IPS-NIHi11 (cell line): ENCODE measurements at regions not wholly inside any gene's neighbourhood (a gene's known extent, or its start where the extent isn't known, plus 50 kb on each side); places are given as distances from the start of the nearest gene placed in this dataset.

Source experiments
- DNase-seq: peaks from one replicate; pipeline ENCODE4 v3.0.0; 2012; ENCODE audit warnings: mixed read lengths, low spot score

DNA sequence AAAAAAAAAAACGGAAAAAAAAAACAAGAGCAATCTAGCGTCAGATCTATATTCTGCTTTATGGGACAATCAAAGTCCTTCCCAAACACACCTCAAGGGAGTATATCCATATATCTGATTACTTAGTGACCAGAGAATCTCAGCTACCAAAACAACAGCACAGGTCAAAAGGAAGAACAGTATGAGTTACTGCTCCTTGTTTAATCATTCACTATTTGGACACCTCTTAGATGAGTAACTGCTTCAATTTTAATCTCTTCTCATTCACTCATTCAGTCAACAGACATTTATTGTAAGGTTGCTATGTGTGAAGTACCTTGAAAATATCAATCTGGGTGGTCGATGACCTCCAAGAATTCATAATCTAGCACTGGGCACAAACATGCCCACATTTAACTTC, 193.2 kb downstream of the IRS2 start:
- DNase-seq, result no peak

DNA sequence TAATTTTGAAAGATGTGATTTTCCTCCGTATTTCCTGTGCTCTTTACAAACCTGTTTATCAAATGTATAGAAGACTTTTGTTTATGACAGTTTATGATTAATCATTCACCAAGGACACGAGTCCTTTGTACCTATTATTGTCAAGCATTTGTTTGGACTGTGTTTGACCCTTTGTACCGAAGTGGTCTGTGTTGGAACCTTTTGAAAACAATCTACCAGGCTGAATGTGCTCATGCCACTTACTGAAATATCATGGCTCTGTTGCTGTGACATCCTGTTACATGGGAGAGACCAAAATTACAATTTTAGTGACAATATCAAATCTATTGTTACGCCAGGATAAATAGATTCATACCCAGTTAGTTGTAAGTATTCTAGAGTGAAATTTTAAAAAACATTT, 193.6 kb downstream of the IRS2 start:
- no peak for DNase-seq

DNA sequence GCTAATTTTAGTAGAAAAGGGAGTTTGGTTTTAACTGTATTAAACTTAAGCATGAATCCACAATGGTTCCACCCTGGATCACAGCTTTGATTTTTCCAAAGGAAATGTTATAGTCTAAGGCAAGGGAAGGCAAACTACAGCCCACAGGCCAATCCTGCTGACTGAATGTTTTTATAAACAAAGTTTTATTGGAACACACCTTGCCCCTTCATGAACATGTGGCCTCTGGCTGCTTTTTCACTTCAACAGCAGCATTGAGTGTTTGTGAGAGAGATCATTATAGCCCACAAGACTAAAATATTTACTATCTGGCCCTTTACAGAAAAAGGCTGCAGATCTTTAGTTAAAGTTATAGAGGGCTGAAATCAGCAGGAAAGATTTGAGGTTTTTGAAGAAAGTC, 198.7 kb downstream of the IRS2 start:
- no peak for DNase-seq

DNA sequence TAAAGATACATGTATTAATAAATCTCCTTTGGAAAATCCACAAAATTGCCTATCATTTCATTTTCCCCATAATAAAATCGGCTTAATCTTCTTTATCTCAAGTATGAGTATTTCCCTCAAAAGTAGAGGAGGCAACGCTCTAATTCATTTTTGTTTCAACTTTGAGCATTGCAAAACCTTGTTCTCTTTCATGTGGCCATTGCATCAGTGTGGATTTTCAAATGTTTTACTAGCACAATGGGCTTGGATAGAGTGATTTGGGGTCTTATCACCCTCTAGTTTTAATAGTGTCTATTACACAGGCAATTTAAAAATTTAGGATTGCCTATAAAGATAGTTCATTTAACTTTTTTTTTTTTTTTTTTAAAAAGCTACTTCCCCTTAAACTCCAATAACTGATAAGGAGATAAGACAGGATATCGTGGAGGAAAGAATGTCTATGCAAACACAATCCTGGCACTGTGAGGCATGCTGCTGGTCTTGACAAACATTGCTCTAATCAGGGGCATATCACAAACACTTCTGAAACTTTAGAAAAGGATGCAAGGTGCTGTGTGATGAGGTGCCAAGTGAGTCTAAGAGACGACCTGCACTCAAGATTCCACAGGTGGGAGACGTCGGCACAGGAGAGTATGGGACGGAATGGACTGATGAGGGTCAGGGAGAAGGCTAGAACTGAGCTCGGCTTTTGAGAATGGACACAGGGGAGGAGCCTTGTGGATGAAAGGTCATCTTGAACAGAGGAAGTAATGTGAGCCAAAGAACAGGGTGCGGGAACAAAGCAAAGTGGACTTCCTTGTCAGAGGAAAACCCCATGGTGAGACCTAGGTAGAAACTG, 199.7 kb downstream of the IRS2 start:
- no peak for DNase-seq

DNA sequence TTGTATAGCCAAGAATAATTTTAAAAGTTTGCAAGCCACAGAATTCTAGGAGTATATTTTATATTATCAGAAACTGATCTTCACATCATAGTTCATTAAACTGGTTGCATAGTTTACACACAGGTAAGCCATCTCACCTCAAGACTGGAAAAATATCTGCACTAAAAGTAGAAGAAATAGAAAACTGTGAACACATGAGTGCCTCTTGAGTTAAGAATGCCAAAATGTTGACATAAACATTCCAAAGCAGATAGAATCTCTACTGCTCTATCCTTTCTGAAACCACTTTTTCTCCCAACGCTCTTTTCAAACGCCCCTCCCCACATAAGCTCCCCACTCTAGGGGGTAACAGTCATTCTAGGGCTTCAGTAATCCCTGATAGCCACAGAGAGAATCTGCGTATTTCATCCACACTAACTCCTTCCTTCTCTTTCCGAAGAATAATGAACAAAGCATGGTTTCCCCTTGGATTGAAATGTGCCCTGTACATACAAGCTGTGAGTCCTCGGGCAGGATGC, 201.5 kb downstream of the IRS2 start:
- no peak for DNase-seq

DNA sequence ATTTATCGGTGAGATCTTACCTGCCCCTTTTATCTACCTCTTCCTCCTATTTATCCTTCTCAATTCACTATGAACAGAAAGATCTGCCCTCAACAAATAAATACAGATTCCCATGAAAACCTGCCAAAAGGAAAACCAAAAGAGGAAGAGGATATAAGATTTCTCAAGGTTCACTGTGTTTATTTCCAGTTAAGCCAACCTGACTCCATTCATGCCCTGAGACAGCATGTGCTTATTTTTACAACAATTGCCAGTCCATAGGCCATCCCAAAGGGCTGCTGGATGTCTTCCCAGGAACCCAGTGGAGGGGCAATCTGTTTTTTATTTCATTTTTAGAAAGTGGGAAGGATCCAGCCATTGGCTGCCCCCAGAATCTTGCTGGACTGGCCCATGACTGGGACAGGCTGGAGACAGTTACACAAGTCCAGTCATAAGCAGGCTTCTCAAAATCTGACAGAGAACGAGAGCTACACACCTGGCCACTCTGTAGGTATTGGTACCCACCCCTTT, 209.1 kb downstream of the IRS2 start:
- no peak for DNase-seq

DNA sequence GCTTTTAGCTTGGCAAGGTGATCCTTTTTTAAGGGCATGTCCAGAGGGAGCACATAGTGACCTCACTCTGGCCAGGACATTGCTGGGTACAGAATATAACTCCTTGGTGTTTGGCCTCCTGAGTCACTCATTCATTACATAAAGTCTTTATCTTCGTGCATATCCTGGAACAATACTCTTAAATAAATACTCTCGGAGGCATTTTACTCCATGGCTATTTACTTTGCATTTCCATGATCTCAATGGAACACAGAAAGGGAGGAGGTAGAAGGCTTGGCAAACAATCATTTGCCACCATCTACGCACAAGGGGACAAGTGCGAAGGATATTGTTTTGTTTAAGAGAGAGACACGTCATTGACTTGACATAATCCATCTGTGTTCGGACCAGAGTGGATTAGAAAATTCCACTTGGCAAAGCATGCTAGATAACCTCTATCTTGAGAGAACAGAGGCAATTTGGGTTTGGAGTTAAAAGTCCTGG, 210.0 kb downstream of the IRS2 start:
- no peak for DNase-seq

DNA sequence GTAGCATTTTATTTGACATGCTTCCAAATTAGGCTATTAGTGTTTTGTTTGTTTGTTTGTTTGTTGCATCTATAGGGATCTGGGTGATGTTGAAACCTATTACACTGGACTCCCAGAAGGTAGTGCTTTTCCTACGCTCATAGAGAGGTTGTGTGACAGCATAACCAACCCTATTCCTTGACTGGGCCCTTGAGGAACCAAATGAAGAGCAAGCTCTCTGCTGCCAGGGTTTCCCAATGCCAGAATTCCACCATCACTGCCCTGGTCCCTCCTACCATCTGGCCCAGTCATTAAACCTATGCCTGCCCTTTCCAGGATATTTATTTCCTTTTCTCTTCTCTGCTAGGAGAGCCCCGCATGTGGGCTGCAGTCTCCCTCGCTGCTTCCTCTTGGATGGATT, 210.6 kb downstream of the IRS2 start:
- DNase-seq, result no peak

DNA sequence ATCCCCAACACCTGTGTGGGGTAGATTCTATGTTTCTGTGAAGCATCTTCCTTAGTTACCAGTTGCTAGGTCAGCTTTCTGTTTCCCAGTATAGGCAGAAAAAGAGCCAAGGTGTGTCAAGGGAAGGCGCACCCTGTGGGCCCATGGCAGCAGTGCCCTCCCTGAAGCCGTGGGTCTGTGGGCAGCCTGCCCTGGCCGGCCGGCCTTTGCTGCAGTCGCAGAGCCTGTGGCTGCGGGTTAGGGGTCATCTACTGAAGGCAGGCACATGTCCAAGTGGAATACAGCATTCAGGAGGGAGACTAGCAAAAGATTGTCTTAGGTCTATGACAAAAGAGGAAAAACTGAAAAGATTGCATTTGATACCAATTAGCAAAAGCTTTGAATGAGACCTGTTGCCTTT, 214.0 kb downstream of the IRS2 start:
- no peak for DNase-seq

DNA sequence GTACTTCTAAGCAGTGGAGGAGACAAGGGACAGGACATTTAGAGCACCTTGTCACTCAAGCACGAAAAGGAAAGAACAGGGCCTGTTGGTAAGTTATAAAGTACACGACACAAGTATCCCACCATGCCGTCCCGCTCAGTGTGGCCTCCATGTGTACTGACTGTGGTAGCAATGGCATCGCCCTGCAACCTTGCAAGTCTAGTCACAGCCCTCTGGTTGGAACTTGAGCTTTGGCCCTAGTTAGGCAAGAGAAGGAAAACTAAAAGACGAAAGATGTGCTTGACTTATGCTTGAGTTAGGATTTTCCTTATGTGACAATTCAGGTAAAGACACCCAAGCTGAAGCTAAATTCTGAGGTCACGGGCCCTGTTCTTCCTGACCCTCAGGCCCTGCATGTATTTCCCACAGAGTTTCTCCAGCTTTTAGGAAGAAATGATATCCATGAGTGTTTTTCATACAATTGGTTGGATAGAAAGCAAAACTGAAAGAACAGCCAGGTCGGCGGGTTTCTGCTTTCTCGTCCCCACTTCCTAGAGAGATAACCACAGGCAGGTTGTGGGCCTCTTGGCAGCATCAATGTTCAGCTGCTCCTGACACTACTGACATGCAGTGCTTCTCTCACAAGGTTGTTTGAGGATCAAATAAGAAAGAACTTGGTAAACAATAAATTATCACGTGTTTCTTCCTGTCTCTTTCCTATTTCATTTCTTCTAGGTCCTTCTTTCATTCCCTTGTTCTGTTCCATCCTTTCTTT, 216.2 kb downstream of the IRS2 start:
- DNase-seq, result no peak

DNA sequence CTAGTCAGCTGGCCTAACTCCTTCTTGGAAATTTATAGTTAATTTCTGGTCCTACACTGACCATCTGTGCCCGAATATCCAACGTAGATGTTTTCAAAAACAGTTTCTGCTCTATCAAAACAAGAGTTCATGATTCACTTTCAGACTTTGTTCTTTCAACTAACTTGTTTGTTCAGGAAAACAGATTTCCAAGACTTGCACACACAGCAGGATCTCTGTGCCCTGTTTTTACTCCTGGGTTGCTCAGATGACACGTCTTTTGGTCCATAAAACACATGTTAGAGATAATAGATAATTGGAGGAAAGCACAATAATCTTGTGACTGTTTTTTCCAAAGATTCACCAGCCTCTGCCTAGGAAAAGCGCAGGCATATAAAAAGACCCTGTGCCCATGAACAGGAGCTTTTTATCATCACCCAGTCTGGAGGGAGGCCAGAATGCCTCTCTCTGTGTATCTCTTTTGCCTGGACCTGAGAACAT, 218.0 kb downstream of the IRS2 start:
- no peak for DNase-seq

DNA sequence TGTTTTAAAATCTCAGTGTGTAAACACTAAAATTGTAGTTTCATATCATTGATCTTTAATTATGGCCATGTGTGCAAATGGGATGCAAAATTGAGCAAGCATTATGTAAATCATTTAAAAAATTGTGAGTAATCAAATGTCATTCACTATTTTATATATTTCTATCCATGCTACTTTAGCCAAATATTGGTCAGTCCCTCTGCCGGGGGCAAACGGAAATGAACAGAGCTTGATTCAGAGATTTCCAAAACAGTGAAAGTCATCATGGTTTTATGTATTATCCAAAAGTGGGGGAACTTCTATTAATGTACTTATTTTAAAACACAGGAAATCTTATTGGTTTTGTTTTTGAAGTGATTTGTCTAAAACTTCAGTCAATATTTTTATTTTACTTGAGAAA, 219.1 kb downstream of the IRS2 start:
- DNase-seq, result no peak

DNA sequence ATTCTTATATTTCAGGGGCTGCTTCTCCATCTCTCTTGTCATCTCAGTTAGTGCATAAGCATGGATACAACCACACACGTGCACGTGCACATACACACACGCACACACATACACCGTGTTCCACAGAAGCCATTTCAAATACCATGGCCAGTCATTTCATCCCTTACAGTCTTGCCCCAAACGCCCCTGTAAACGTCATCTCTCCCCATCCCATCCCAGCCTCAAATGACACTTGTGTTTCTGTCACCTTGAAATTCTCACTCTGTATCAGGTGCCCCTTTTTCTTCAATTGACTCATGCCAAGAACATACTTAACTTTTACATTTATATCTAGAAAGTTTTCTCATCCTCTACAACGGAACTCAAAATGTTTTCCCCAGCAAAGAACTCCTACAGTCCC, 220.5 kb downstream of the IRS2 start:
- DNase-seq, result no peak

DNA sequence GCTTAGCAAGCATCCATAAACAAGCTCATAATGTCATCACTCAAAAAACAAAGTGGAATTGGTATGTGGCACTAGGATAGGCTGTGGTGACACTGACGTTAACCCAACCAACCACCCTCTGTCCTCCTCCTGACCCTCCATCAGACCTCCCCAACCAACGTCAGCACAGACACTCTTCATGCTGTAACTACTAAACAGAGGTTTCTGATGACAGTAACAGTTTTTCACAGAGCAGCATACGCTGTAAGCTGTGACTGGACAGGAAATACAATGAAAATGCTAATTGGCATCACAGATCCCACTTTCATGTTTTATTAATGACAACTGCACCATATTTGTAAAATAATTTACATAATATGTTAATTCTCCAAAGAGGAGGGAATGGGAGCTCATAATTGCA, 238.0 kb downstream of the IRS2 start:
- no peak for DNase-seq

DNA sequence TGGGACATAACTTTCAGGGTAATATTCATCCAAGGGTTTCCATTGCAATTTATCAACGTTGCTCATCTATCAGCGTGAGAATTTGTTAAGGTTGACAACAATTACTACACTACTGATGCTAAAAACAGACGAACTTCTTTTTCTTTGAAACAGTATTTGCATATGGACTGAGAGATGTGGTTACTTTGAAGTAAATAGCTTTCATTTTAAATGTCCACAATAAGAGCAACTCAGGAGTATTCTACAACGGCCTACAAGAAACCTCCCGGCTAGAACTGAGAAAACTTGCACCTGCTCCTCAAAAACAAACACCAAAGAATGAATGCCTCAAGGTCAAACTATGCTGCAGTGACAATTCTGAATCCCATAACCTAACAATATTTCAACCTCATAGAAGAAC, 238.4 kb downstream of the IRS2 start:
- no peak for DNase-seq

DNA sequence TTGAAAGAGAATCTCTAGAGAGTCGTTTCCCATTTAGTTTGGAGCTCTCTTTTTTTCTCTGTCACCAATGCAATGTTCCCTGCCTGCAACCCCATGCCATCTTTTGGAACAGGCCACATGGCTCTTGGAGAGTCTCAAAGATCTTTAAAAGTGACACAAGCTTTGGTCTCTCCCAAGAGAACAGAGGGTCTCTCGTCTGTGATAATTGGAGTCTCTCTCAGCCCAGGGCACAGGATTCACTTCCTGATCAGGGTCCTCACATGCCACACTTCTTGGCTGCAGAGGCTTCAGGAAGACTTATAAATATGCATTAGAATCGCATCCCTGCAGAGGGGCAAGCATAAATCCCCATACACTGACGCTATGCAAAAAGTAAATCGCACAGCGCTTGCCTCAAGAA, 240.5 kb downstream of the IRS2 start:
- no peak for DNase-seq

DNA sequence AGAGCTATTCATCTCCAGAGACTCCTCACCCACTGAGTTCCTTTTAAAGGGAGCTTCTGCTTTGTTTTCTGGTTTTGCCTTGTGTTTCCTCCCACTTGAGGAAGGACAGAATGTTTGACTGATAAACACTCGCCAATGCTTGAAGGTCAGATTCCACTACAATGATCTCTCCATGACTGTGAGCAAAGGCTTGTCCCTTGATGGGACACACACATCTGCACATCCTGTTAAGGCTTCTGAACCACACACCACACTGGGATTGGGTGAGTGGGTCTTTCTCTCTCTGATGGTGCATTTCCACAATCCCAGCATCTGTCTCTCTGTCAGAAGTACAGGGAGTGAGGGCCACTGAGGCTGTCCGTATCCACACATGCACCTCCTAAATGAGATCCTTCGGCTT, 245.3 kb downstream of the IRS2 start:
- no peak for DNase-seq

DNA sequence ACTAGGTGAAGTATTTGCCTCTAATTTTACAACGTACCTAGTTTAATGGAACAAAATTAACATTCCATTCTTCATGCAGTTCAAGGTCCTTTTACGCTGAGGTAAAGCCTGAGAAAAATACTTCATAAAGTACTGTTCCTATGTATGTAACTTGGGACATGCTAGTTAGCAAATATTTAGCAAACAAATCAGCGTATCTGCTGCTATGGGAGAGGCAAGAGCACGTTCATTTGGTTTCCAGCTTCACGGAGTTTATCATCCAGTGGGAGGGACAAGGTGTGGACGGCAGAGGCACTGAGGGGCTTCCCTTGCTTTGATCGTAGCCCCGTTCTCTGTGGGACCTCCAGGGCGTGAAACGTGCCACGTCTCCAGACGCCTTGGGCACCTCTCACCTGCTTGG, 248.8 kb downstream of the IRS2 start:
- DNase-seq, result no peak

DNA sequence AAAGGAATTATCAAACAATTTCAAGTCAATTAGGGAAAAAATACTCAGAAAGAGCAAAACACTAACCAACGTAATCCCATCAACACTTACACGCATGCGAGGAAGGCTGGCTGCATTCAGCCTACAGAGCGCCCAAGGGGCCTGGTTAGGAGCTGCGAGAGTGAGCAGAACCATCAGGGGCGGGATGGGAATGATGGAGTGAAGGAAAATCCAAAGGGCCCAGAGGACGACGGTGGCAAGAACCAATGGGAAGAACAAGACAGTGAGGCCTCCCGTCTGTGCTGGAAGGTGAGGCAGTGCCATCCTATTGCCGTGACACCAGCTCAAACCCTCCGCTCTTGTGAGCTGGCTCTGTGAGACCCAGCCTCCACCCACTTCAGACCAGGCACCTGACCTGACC, 253.0 kb downstream of the IRS2 start:
- DNase-seq, result no peak

DNA sequence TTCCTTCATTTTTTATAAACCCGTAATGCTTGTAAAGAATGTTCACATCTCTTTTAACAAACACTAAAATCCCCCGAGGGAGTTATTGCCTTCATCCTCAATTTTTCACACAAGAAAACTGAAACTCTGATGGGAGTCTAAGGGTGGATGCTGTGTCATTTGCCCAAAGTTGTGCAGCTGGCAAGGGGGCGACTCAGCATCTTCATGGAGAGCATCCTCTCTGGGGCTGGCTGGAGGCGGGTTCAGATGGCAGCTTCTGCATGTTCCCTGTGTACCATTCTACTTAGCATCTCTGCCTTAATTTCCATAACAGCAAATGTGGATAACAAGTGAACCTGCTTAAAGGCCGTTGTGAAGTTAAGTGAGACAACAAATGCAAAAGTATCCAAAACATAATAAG, 256.4 kb downstream of the IRS2 start:
- DNase-seq, result no peak

DNA sequence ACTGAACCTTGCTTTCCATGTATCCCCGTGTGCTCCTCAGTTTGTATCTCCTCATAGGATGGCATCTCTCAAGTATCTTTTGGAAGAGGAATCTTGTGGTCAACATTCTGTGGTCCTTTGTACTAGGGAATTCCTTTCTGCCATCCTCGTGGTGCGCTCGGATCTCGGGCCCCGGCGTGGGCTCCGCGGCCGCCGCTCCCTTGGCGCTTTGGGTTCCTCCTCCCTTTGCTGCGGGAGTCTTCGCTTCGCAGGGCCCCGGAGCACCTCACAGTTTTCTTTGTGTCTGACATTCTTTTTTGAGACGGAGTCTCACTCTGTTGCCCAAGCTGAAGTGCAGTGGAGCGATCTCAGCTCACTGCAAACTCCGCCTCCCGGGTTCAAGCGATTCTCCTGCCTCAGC, 264.7 kb downstream of the IRS2 start:
- DNase-seq, result no peak

DNA sequence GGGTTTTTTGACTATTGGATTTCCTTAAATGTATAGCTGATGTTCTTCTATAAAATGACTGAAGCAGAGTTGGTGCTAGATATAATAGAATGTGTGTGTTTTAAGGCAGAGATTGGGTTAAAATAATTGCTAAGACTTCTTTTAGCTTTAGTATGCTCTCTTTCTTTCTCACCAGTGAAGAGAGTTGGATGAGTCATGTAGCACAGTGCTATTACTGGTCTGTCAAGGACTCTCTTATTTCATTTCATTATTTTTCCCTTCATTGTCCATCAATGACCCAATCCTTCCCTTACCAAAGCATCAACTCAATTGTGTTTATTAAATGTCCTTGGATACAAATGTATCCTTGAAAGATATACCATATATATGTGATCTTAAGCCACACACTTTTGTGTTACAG, 268.9 kb downstream of the IRS2 start:
- no peak for DNase-seq

DNA sequence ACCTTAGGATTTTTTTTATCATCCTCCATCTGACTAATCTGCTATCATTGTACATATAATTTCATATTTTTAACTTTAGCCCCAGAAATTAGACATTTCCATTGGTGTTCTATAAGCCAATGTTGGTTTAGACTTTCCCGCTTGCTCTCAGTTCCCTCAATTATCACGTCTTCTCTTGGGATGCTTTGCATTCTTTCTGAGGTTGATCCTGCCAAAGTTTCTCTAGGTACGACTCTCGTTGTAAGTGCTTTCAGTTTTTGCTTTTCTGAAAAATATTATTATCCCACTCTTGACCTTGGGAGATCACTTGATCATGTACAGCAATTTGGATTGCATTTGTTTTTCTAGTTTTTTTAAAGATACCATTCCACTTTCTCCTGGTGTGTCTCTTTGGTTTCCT, 270.2 kb downstream of the IRS2 start:
- DNase-seq, result no peak
